HL-60 (cell line): ENCODE measurements at regions not wholly inside any gene's neighbourhood (a gene's known extent, or its start where the extent isn't known, plus 50 kb on each side); places are given as distances from the start of the nearest gene placed in this dataset.
"Not testable (repeated sequence)": the region's sequence is repeated elsewhere in the genome, so short reads cannot be mapped to it uniquely, and the experiment has no call there.

ENCODE experiments used
- DNase-seq, 2 experiments: peaks; one replicate each; pipeline ENCODE4 v3.0.0-alpha.2; 2010 to 2020; ENCODE audit warnings: low read depth in 1 of 2, low spot score in 1 of 2
- H3K27ac ChIP-seq: fragments of 250-450 bp; sonication (Bioruptor Pico); replicated peaks from 2 replicates; pipeline ENCODE4 v1.5.1; 2020; ENCODE audit warnings: mild to moderate bottlenecking, moderate library complexity
- H3K27me3 ChIP-seq: fragments of 250-450 bp; sonication (Bioruptor Pico); 2 replicates; pipeline ENCODE4 v1.5.1; 2021; ENCODE audit warnings: mild to moderate bottlenecking, moderate library complexity; ENCODE audit not compliant: insufficient read depth, poor library complexity, severe bottlenecking
- H3K4me3 ChIP-seq: replicated peaks from 2 replicates; pipeline ENCODE4 v1.5.1; 2011; ENCODE audit warnings: mild to moderate bottlenecking, control low read depth, low read length; ENCODE audit not compliant: insufficient read depth
- GABPA ChIP-seq: IDR thresholded peaks from 2 replicates; pipeline ENCODE4 v1.6.1; 2012; ENCODE audit warnings: low read depth
- POLR2AphosphoS5 ChIP-seq: IDR thresholded peaks from 2 replicates; pipeline ENCODE4 v1.6.1; 2012; ENCODE audit warnings: low read depth
- SPI1 ChIP-seq: IDR thresholded peaks from 2 replicates; pipeline ENCODE4 v1.6.1; 2012; ENCODE audit warnings: low read depth, mild to moderate bottlenecking, borderline replicate concordance
- TF ChIP-seq, protein P1 (sequence below): IDR thresholded peaks from one replicate; pipeline ENCODE4 v1.5.1; 2011; ENCODE audit warnings: low read length, control low read depth, inconsistent platforms; ENCODE audit not compliant: insufficient read depth
- TF ChIP-seq, protein P2 (sequence below): IDR thresholded peaks from 2 replicates; pipeline ENCODE4 v1.6.1; 2012; ENCODE audit warnings: low read depth; ENCODE audit not compliant: insufficient replicate concordance

DNA sequence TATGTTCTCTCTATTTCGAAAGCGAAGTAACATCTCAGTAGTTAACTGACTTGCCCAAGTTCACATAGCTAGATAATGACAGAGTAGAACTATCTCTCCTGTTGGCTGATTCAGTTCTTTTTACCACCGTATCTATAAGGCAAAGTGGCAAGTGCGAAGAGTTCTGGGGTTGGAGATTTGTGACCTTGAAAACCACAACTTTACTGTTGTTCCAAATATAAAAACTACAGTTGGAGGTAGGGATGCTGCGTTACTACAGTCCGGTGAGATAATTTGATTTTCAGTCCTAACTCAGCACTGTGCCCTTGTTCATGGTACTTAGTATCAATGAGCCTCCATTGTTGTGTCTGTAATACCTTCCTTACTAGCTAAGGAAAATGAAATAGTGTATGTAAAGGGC is 71.2 kb upstream of the GOLGA8B start:
- H3K27me3 ChIP-seq: peaks cover 5% of the 10 kb centered on the region
- no peak for DNase-seq
- TF ChIP-seq, protein P1, sequence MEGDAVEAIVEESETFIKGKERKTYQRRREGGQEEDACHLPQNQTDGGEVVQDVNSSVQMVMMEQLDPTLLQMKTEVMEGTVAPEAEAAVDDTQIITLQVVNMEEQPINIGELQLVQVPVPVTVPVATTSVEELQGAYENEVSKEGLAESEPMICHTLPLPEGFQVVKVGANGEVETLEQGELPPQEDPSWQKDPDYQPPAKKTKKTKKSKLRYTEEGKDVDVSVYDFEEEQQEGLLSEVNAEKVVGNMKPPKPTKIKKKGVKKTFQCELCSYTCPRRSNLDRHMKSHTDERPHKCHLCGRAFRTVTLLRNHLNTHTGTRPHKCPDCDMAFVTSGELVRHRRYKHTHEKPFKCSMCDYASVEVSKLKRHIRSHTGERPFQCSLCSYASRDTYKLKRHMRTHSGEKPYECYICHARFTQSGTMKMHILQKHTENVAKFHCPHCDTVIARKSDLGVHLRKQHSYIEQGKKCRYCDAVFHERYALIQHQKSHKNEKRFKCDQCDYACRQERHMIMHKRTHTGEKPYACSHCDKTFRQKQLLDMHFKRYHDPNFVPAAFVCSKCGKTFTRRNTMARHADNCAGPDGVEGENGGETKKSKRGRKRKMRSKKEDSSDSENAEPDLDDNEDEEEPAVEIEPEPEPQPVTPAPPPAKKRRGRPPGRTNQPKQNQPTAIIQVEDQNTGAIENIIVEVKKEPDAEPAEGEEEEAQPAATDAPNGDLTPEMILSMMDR: no peak
- TF ChIP-seq POLR2AphosphoS5 (no peak), GABPA (no peak), SPI1 (no peak)
- TF ChIP-seq, protein P2, sequence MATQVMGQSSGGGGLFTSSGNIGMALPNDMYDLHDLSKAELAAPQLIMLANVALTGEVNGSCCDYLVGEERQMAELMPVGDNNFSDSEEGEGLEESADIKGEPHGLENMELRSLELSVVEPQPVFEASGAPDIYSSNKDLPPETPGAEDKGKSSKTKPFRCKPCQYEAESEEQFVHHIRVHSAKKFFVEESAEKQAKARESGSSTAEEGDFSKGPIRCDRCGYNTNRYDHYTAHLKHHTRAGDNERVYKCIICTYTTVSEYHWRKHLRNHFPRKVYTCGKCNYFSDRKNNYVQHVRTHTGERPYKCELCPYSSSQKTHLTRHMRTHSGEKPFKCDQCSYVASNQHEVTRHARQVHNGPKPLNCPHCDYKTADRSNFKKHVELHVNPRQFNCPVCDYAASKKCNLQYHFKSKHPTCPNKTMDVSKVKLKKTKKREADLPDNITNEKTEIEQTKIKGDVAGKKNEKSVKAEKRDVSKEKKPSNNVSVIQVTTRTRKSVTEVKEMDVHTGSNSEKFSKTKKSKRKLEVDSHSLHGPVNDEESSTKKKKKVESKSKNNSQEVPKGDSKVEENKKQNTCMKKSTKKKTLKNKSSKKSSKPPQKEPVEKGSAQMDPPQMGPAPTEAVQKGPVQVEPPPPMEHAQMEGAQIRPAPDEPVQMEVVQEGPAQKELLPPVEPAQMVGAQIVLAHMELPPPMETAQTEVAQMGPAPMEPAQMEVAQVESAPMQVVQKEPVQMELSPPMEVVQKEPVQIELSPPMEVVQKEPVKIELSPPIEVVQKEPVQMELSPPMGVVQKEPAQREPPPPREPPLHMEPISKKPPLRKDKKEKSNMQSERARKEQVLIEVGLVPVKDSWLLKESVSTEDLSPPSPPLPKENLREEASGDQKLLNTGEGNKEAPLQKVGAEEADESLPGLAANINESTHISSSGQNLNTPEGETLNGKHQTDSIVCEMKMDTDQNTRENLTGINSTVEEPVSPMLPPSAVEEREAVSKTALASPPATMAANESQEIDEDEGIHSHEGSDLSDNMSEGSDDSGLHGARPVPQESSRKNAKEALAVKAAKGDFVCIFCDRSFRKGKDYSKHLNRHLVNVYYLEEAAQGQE: no peak
- no peak overlapping the region for H3K4me3 ChIP-seq
- H3K27ac ChIP-seq: no peak overlapping the region

DNA sequence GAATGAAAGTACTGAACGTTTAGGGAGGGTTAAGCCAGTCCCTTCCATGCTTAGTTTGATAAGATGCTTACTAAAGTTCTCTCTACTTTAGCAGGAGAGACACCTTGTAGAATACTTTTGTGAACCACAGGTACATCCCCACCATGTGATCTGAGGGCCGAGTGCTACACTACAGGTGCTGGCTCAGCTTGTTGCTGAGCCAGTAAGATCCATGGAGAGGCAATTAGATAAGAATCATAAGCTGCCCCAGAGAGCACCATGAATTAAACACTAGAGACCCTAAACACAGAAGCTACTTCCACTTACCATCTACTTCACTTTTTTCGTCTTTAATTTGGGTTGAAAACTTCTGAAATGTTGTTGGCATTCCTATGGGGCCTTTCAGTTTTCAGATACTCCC is 70.5 kb upstream of the GOLGA8B start:
- Histone ChIP-seq H3K27ac (no peak overlapping the region), H3K4me3 (no peak overlapping the region), H3K27me3 (peaks cover 5% of the 10 kb centered on the region)
- TF ChIP-seq, protein P2: no peak
- TF ChIP-seq SPI1: no peak
- TF ChIP-seq, protein P1: no peak
- TF ChIP-seq GABPA: no peak
- no peak for TF ChIP-seq POLR2AphosphoS5
- no peak for DNase-seq

DNA sequence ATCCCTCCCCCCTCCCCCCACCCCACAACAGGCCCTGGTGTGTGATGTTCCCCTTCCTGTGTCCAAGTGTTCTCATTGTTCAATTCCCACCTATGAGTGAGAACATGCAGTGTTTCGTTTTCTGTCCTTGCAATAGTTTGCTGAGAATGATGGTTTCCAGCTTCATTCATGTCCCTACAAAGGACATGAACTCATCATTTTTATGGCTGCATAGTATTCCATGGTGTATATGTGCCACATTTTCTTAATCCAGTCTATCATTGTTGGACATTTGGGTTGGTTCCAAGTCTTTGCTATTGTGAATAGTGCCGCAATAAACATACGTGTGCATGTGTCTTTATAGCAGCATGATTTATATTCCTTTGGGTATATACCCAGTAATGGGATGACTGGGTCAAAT is 69.9 kb upstream of the GOLGA8B start:
- not testable (repeated sequence) for H3K4me3 ChIP-seq, DNase-seq, H3K27me3 ChIP-seq, H3K27ac ChIP-seq

DNA sequence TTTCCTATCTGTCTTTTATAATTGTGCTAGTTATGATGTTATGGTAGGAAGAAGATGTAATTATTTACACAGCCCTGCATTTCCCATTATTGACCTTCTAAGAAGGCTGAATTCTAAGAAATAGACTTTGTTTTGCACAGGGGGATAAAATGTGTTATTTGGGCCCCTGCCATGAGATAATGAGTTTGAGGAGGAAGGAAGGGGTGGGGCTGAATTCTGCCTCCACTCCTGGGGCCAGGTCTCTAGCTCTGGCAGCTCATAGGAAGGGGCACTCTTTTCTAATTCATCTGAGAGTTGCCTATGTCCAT is 69.2 kb upstream of the GOLGA8B start:
- DNase-seq: no peak
- no peak overlapping the region for H3K4me3 ChIP-seq
- H3K27me3 ChIP-seq: peaks cover 5% of the 10 kb centered on the region
- TF ChIP-seq, protein P1: no peak
- no peak for TF ChIP-seq SPI1
- TF ChIP-seq, protein P2: no peak
- TF ChIP-seq POLR2AphosphoS5: no peak
- TF ChIP-seq GABPA: no peak
- no peak overlapping the region for H3K27ac ChIP-seq
